ENCODE measurements at regions not wholly inside any gene's neighbourhood (a gene's known extent, or its start where the extent isn't known, plus 50 kb on each side); places are given as distances from the start of the nearest gene placed in this dataset.
"Not testable (repeated sequence)": the region's sequence is repeated elsewhere in the genome, so short reads cannot be mapped to it uniquely, and the experiment has no call there.

- no peak for ATAC-seq (ENCODE audit: low read depth in 2 of 2)
Observed at GRCh38 chr2:180873219-180873618, 107.2 kb upstream of the UBE2E3 start.

GRCh38 chr2:180872781-180873180 is 107.6 kb upstream of the UBE2E3 start:
- not testable (repeated sequence) for H3K36me3 Mint-ChIP-seq; DNase-seq; H3K27ac Mint-ChIP-seq; H3K4me1 Mint-ChIP-seq; ATAC-seq (ENCODE audit: low read depth in 2 of 2); H3K4me3 Mint-ChIP-seq
- H3K27me3 Mint-ChIP-seq, result peaks cover 8 to 32% (median 21%) of the 10 kb centered on the region in 3 donors
- H3K9me3 Mint-ChIP-seq, result peaks cover 0 to 18% (median 2%) of the 10 kb centered on the region in 7 donors

More at GRCh38 chr2:180873219-180873618, 107.2 kb upstream of the UBE2E3 start:
- no peak for DNase-seq
- Mint-ChIP-seq H3K4me3 (no peak overlapping the region), H3K27ac (no peak overlapping the region), H3K36me3 (no peaks in the 10 kb centered on the region), H3K4me1 (no peaks in the 10 kb centered on the region), H3K9me3 (peaks cover 0 to 18% (median 3%) of the 10 kb centered on the region in 7 donors), H3K27me3 (peaks cover 8 to 32% (median 21%) of the 10 kb centered on the region in 3 donors)

- no peak for DNase-seq
- H3K9me3 Mint-ChIP-seq, result peaks cover 0 to 18% (median 0%) of the 10 kb centered on the region in 7 donors
- H3K4me1 Mint-ChIP-seq, result no peaks in the 10 kb centered on the region
- no peaks in the 10 kb centered on the region for H3K36me3 Mint-ChIP-seq
- no peak overlapping the region for H3K4me3 Mint-ChIP-seq
- ATAC-seq (ENCODE audit: low read depth in 2 of 2), result no peak
- H3K27ac Mint-ChIP-seq, result no peak overlapping the region
- peaks cover 8 to 32% (median 21%) of the 10 kb centered on the region in 3 donors for H3K27me3 Mint-ChIP-seq
Observed at GRCh38 chr2:180872255-180872654, 108.2 kb upstream of the UBE2E3 start.

- peaks cover 8 to 32% (median 21%) of the 10 kb centered on the region in 3 donors for H3K27me3 Mint-ChIP-seq
- peaks cover 0 to 14% (median 0%) of the 10 kb centered on the region in 7 donors for H3K9me3 Mint-ChIP-seq
- ATAC-seq (ENCODE audit: low read depth in 2 of 2) (no peak), DNase-seq (no peak)
- H3K36me3 Mint-ChIP-seq, result no peaks in the 10 kb centered on the region
- no peak overlapping the region for H3K27ac Mint-ChIP-seq
- no peak overlapping the region for H3K4me3 Mint-ChIP-seq
- H3K4me1 Mint-ChIP-seq, result no peaks in the 10 kb centered on the region
Observed at GRCh38 chr2:180871649-180872048, 108.8 kb upstream of the UBE2E3 start.

GRCh38 chr2:180849851-180850250 is 130.6 kb upstream of the UBE2E3 start:
- H3K4me3 Mint-ChIP-seq, result no peak overlapping the region
- DNase-seq, result no peak
- H3K36me3 Mint-ChIP-seq, result no peaks in the 10 kb centered on the region
- H3K9me3 Mint-ChIP-seq, result no peaks in the 10 kb centered on the region
- H3K27ac Mint-ChIP-seq, result no peak overlapping the region
- no peak for ATAC-seq (ENCODE audit: low read depth in 2 of 2)
- no peaks in the 10 kb centered on the region for H3K4me1 Mint-ChIP-seq
- no peaks in the 10 kb centered on the region for H3K27me3 Mint-ChIP-seq

GRCh38 chr2:180848393-180848792 is 132.0 kb upstream of the UBE2E3 start:
- H3K4me1 Mint-ChIP-seq, result no peaks in the 10 kb centered on the region
- no peak overlapping the region for H3K27ac Mint-ChIP-seq
- H3K9me3 Mint-ChIP-seq, result no peaks in the 10 kb centered on the region
- ATAC-seq (ENCODE audit: low read depth in 2 of 2) (no peak), DNase-seq (no peak)
- H3K4me3 Mint-ChIP-seq, result no peak overlapping the region
- H3K36me3 Mint-ChIP-seq, result no peaks in the 10 kb centered on the region
- no peaks in the 10 kb centered on the region for H3K27me3 Mint-ChIP-seq

GRCh38 chr2:180846756-180847472 is 133.5 kb upstream of the UBE2E3 start:
- Mint-ChIP-seq H3K27me3 (no peaks in the 10 kb centered on the region), H3K36me3 (no peaks in the 10 kb centered on the region), H3K4me1 (no peaks in the 10 kb centered on the region), H3K4me3 (no peak overlapping the region), H3K9me3 (no peaks in the 10 kb centered on the region), H3K27ac (no peak overlapping the region)
- no peak for DNase-seq
- no peak for ATAC-seq (ENCODE audit: low read depth in 2 of 2)

GRCh38 chr2:180842461-180842860 is 137.9 kb upstream of the UBE2E3 start:
- DNase-seq (no peak), ATAC-seq (ENCODE audit: low read depth in 2 of 2) (no peak)
- H3K4me1 Mint-ChIP-seq, result no peaks in the 10 kb centered on the region
- H3K27me3 Mint-ChIP-seq, result no peaks in the 10 kb centered on the region
- H3K4me3 Mint-ChIP-seq, result no peak overlapping the region
- H3K27ac Mint-ChIP-seq, result no peak overlapping the region
- no peaks in the 10 kb centered on the region for H3K9me3 Mint-ChIP-seq
- H3K36me3 Mint-ChIP-seq, result no peaks in the 10 kb centered on the region

GRCh38 chr2:180840641-180841040 is 139.8 kb upstream of the UBE2E3 start:
- Mint-ChIP-seq H3K36me3 (no peaks in the 10 kb centered on the region), H3K27ac (no peak overlapping the region), H3K4me1 (no peaks in the 10 kb centered on the region), H3K9me3 (no peaks in the 10 kb centered on the region), H3K27me3 (no peaks in the 10 kb centered on the region), H3K4me3 (no peak overlapping the region)
- ATAC-seq (ENCODE audit: low read depth in 2 of 2), result no peak
- no peak for DNase-seq

- DNase-seq (no peak), ATAC-seq (ENCODE audit: low read depth in 2 of 2) (no peak)
- H3K36me3 Mint-ChIP-seq, result no peaks in the 10 kb centered on the region
- H3K27ac Mint-ChIP-seq, result no peak overlapping the region
- H3K9me3 Mint-ChIP-seq, result peaks cover 0 to 5% (median 0%) of the 10 kb centered on the region in 7 donors
- no peak overlapping the region for H3K4me3 Mint-ChIP-seq
- H3K27me3 Mint-ChIP-seq, result peaks cover 0 to 4% (median 0%) of the 10 kb centered on the region in 3 donors
- no peaks in the 10 kb centered on the region for H3K4me1 Mint-ChIP-seq
Observed at GRCh38 chr2:180829836-180830235, 150.6 kb upstream of the UBE2E3 start.

GRCh38 chr2:180829261-180829660 is 151.1 kb upstream of the UBE2E3 start:
- Mint-ChIP-seq H3K4me3 (no peak overlapping the region), H3K9me3 (peaks cover 0 to 5% (median 0%) of the 10 kb centered on the region in 7 donors), H3K27me3 (peaks cover 0 to 4% (median 0%) of the 10 kb centered on the region in 3 donors), H3K36me3 (no peaks in the 10 kb centered on the region), H3K4me1 (no peaks in the 10 kb centered on the region), H3K27ac (no peak overlapping the region)
- no peak for DNase-seq
- no peak for ATAC-seq (ENCODE audit: low read depth in 2 of 2)

GRCh38 chr2:180828756-180829155 is 151.6 kb upstream of the UBE2E3 start:
- Mint-ChIP-seq H3K36me3 (no peaks in the 10 kb centered on the region), H3K27ac (no peak overlapping the region), H3K4me3 (no peak overlapping the region), H3K4me1 (no peaks in the 10 kb centered on the region), H3K27me3 (peaks cover 0 to 4% (median 0%) of the 10 kb centered on the region in 3 donors), H3K9me3 (peaks cover 0 to 5% (median 0%) of the 10 kb centered on the region in 7 donors)
- ATAC-seq (ENCODE audit: low read depth in 2 of 2) (no peak), DNase-seq (no peak)

GRCh38 chr2:180823546-180824141 is 156.8 kb upstream of the UBE2E3 start:
- Mint-ChIP-seq H3K4me1 (no peaks in the 10 kb centered on the region), H3K27ac (no peak overlapping the region), H3K27me3 (peaks cover 0 to 9% (median 4%) of the 10 kb centered on the region in 3 donors), H3K36me3 (no peaks in the 10 kb centered on the region), H3K9me3 (no peaks in the 10 kb centered on the region), H3K4me3 (no peak overlapping the region)
- ATAC-seq (ENCODE audit: low read depth in 2 of 2) (no peak), DNase-seq (no peak)

- Mint-ChIP-seq H3K4me3 (no peak overlapping the region), H3K36me3 (no peaks in the 10 kb centered on the region), H3K9me3 (peaks cover 4 to 14% (median 10%) of the 10 kb centered on the region in 7 donors), H3K27ac (no peak overlapping the region), H3K27me3 (peaks cover 0 to 9% (median 0%) of the 10 kb centered on the region in 3 donors), H3K4me1 (no peaks in the 10 kb centered on the region)
- DNase-seq, result no peak
- no peak for ATAC-seq (ENCODE audit: low read depth in 2 of 2)
Observed at GRCh38 chr2:180819106-180819505, 161.3 kb upstream of the UBE2E3 start.
